ENCODE measurements at regions not wholly inside any gene's neighbourhood (a gene's known extent, or its start where the extent isn't known, plus 50 kb on each side); places are given as distances from the start of the nearest gene placed in this dataset.
A peak's percentile ranks its signal among the peaks of the same experiment; 100 is the strongest.

- Mint-ChIP-seq H3K4me1 (no peaks in the 10 kb centered on the region), H3K36me3 (no peaks in the 10 kb centered on the region), H3K27ac (no peak overlapping the region), H3K9me3 (peaks cover 0 to under 1% (median 0%) of the 10 kb centered on the region in 9 donors), H3K4me3 (no peak overlapping the region), H3K27me3 (peaks cover 5 to 26% (median 8%) of the 10 kb centered on the region in 5 donors)
- POLR2A ChIA-PET = no interaction called here
- no peak for DNase-seq
- ATAC-seq = no peak
Observed at GRCh38 chrX:20739038-20739745, 472.5 kb upstream of the RPS6KA3 start.

GRCh38 chrX:20729416-20729815, 462.7 kb upstream of the RPS6KA3 start:
- peaks cover 0 to 4% (median 0%) of the 10 kb centered on the region in 9 donors for H3K9me3 Mint-ChIP-seq
- no peaks in the 10 kb centered on the region for H3K4me1 Mint-ChIP-seq
- DNase-seq (no peak), ATAC-seq (no peak)
- no peak overlapping the region for H3K27ac Mint-ChIP-seq
- no peak overlapping the region for H3K4me3 Mint-ChIP-seq
- POLR2A ChIA-PET = no interaction called here
- H3K27me3 Mint-ChIP-seq = peaks cover 0 to 6% (median 0%) of the 10 kb centered on the region in 5 donors
- no peaks in the 10 kb centered on the region for H3K36me3 Mint-ChIP-seq

DNA sequence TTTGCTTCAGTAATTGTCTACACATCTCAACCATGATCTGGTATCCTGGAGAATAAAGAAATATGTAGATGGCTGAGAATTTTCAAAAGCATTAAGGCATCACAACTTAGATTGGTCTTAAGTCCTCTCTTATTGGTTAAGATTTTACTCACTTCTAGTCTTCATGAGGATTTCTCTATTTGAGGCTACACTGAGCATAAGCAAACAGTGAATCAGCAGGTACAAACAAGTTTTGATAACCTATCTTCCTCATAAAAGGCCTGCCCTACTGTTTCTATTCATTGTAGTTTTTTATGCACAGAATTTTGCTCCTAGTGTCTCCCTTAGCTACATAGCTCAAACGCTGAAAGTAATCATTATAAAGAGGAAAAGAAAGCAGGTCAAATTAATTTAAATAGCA, 460.7 kb upstream of the RPS6KA3 start:
- POLR2A ChIA-PET = no interaction called here
- ATAC-seq = no peak
- no peak for DNase-seq
- no peaks in the 10 kb centered on the region for H3K36me3 Mint-ChIP-seq
- H3K27ac Mint-ChIP-seq = no peak overlapping the region
- no peaks in the 10 kb centered on the region for H3K4me1 Mint-ChIP-seq
- H3K27me3 Mint-ChIP-seq = peaks cover 0 to 3% (median 0%) of the 10 kb centered on the region in 5 donors
- peaks cover 0 to 4% (median 0%) of the 10 kb centered on the region in 9 donors for H3K9me3 Mint-ChIP-seq
- H3K4me3 Mint-ChIP-seq = no peak overlapping the region

DNA sequence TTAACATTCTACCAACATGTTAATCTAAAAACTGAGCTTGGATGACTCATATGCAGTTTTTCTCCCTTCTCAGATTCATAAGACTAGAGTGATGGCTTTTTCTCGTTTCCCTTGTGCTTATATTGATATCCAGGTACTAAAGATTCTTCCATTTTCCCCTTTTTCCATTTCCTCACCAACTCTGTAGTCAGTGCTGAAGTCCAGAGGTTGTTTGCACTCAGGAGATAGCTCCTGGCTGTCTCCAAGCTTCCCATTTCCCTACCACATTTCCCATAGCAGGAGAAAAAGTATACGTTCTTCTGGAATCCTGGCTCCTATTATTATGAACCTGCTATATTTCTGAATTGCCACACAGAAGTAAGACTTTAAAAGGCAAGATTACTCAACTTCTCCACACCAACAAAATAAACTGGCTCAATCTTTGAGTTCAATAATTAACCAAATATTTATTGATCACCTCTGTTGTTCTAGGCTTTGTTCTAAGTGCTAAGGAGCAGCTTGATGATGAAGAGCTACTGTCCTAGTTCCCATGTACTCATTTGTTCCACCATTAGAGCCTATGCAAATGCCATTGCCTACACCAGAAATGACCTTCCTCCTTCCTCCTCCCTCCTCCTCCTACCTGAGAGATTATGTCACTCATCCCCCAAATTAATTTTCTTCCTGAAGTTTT, 454.4 kb upstream of the RPS6KA3 start:
- no peak for ATAC-seq
- Mint-ChIP-seq H3K27ac (no peak overlapping the region), H3K36me3 (peaks cover 0 to 5% (median 0%) of the 10 kb centered on the region in 3 donors), H3K9me3 (peaks cover 0 to 10% (median 1%) of the 10 kb centered on the region in 9 donors), H3K27me3 (peaks cover 0 to 13% (median 3%) of the 10 kb centered on the region in 5 donors), H3K4me3 (no peak overlapping the region), H3K4me1 (no peaks in the 10 kb centered on the region)
- POLR2A ChIA-PET = no interaction called here
- no peak for DNase-seq

DNA sequence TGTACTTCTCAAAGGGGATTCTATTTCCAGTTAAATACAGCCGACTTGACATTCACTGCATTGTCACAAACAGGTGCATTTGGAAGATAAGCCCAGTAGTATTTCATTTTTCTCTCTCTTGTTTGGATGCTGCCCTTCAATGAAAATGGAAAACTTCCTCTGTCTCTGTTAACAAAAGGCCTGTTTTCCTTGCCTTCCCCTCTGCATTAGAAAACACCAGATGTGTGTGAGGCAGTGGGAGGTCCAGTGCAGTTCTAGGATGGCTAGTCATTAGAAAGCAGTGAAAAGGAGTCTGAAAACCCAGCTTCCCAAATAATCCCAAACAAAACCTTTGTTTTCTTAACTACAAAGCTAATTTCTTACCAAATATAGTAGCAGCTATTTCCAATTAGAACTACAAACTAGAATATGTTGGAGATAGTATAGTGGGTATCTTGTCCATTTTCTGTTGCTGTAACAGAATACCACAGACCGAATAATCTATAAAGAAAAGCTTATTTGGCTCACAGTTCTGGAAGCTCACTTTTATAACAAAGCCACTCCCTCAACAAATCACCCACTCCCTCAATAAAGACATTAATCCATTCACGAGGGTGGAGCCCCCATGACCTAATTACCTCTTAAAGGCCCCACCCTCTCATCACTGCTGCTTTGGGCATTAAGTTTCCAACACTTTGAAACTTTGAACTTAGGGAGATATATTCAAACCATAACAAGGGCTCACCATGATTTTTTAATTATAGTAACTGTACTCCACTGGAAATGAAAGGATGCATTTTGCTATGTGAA, 452.1 kb upstream of the RPS6KA3 start:
- peaks cover 0 to 5% (median 0%) of the 10 kb centered on the region in 3 donors for H3K36me3 Mint-ChIP-seq
- DNase-seq = no peak
- ATAC-seq = no peak
- peaks cover 0 to 10% (median 0%) of the 10 kb centered on the region in 9 donors for H3K9me3 Mint-ChIP-seq
- peaks cover 0 to 17% (median 3%) of the 10 kb centered on the region in 5 donors for H3K27me3 Mint-ChIP-seq
- no peak overlapping the region for H3K4me3 Mint-ChIP-seq
- POLR2A ChIA-PET = no interaction called here
- no peak overlapping the region for H3K27ac Mint-ChIP-seq
- no peaks in the 10 kb centered on the region for H3K4me1 Mint-ChIP-seq

- H3K27ac Mint-ChIP-seq = peak overlapping the region in 1 of 10 donors; percentile 36
- H3K27me3 Mint-ChIP-seq = peaks cover 0 to 19% (median 0%) of the 10 kb centered on the region in 5 donors
- peaks cover 0 to 5% (median 0%) of the 10 kb centered on the region in 3 donors for H3K36me3 Mint-ChIP-seq
- POLR2A ChIA-PET = no interaction called here
- no peaks in the 10 kb centered on the region for H3K4me1 Mint-ChIP-seq
- H3K4me3 Mint-ChIP-seq = no peak overlapping the region
- H3K9me3 Mint-ChIP-seq = peaks cover 0 to 10% (median 0%) of the 10 kb centered on the region in 9 donors
- ATAC-seq (no peak), DNase-seq (no peak)
Observed at GRCh38 chrX:20715176-20715575, 448.5 kb upstream of the RPS6KA3 start.

GRCh38 chrX:20712811-20713210, 446.1 kb upstream of the RPS6KA3 start:
- Mint-ChIP-seq H3K4me1 (no peaks in the 10 kb centered on the region), H3K9me3 (peaks cover 0 to 18% (median 3%) of the 10 kb centered on the region in 9 donors), H3K36me3 (peaks cover 0 to 7% (median 0%) of the 10 kb centered on the region in 3 donors), H3K27ac (no peak overlapping the region), H3K4me3 (no peak overlapping the region), H3K27me3 (peaks cover 0 to 21% (median 0%) of the 10 kb centered on the region in 5 donors)
- POLR2A ChIA-PET = no interaction called here
- ATAC-seq = no peak
- DNase-seq = no peak

DNA sequence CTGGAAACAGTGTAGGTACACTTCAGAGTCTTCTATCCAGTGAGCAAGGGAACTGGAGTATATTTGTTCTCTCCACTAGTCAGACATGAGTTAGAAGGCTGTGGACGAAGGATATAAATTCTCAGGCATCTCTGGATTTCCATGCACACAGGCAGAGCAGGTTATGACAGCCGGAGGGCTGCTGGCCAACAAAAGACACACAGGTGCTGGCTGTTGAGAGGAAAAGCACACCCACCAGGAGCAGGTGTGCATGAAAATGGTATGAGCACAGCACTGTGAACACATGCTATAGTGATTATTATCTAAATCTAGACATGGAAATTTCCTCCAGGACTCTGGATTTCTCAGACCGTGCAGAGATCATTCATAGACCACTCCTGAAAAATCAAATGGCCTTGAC, 444.7 kb upstream of the RPS6KA3 start:
- peaks cover 0 to 17% (median 0%) of the 10 kb centered on the region in 9 donors for H3K9me3 Mint-ChIP-seq
- peaks cover 0 to 9% (median 0%) of the 10 kb centered on the region in 3 donors for H3K36me3 Mint-ChIP-seq
- no peak overlapping the region for H3K27ac Mint-ChIP-seq
- H3K4me3 Mint-ChIP-seq = no peak overlapping the region
- POLR2A ChIA-PET = no interaction called here
- no peaks in the 10 kb centered on the region for H3K4me1 Mint-ChIP-seq
- DNase-seq (no peak), ATAC-seq (no peak)
- peaks cover 0 to 21% (median 2%) of the 10 kb centered on the region in 5 donors for H3K27me3 Mint-ChIP-seq

GRCh38 chrX:20693078-20693477, 426.4 kb upstream of the RPS6KA3 start:
- no peaks in the 10 kb centered on the region for H3K4me1 Mint-ChIP-seq
- no peak overlapping the region for H3K4me3 Mint-ChIP-seq
- POLR2A ChIA-PET = no interaction called here
- DNase-seq (no peak), ATAC-seq (no peak)
- peaks cover 0 to 6% (median 0%) of the 10 kb centered on the region in 5 donors for H3K27me3 Mint-ChIP-seq
- H3K36me3 Mint-ChIP-seq = no peaks in the 10 kb centered on the region
- H3K27ac Mint-ChIP-seq = no peak overlapping the region
- H3K9me3 Mint-ChIP-seq = peaks cover 0 to 2% (median 0%) of the 10 kb centered on the region in 9 donors

- POLR2A ChIA-PET = no interaction called here
- Mint-ChIP-seq H3K27ac (no peak overlapping the region), H3K4me3 (no peak overlapping the region)
Observed at GRCh38 chrX:20686256-20686655, 419.5 kb upstream of the RPS6KA3 start.

GRCh38 chrX:20685652-20686051, 418.9 kb upstream of the RPS6KA3 start:
- Mint-ChIP-seq H3K4me1 (no peaks in the 10 kb centered on the region), H3K4me3 (no peak overlapping the region), H3K27ac (no peak overlapping the region), H3K27me3 (peaks cover 0 to 9% (median 1%) of the 10 kb centered on the region in 5 donors), H3K36me3 (no peaks in the 10 kb centered on the region), H3K9me3 (no peaks in the 10 kb centered on the region)
- POLR2A ChIA-PET = no interaction called here
- DNase-seq (no peak), ATAC-seq (no peak)

More at GRCh38 chrX:20686256-20686655, 419.5 kb upstream of the RPS6KA3 start:
- DNase-seq = no peak
- Mint-ChIP-seq H3K9me3 (no peaks in the 10 kb centered on the region), H3K4me1 (no peaks in the 10 kb centered on the region), H3K27me3 (peaks cover 0 to 9% (median 1%) of the 10 kb centered on the region in 5 donors), H3K36me3 (no peaks in the 10 kb centered on the region)
- ATAC-seq = no peak

GRCh38 chrX:20681683-20682082, 415.0 kb upstream of the RPS6KA3 start:
- POLR2A ChIA-PET = no interaction called here
- ATAC-seq (no peak), DNase-seq (no peak)
- H3K4me1 Mint-ChIP-seq = no peaks in the 10 kb centered on the region
- no peaks in the 10 kb centered on the region for H3K36me3 Mint-ChIP-seq
- no peak overlapping the region for H3K27ac Mint-ChIP-seq
- no peak overlapping the region for H3K4me3 Mint-ChIP-seq
- H3K9me3 Mint-ChIP-seq = peaks cover 0 to 2% (median 0%) of the 10 kb centered on the region in 9 donors
- peaks cover 0 to 6% (median 0%) of the 10 kb centered on the region in 5 donors for H3K27me3 Mint-ChIP-seq

GRCh38 chrX:20680998-20681397, 414.3 kb upstream of the RPS6KA3 start:
- H3K4me1 Mint-ChIP-seq = no peaks in the 10 kb centered on the region
- ATAC-seq (no peak), DNase-seq (no peak)
- peaks cover 0 to 6% (median 0%) of the 10 kb centered on the region in 5 donors for H3K27me3 Mint-ChIP-seq
- no peaks in the 10 kb centered on the region for H3K36me3 Mint-ChIP-seq
- no peak overlapping the region for H3K27ac Mint-ChIP-seq
- H3K4me3 Mint-ChIP-seq = no peak overlapping the region
- H3K9me3 Mint-ChIP-seq = peaks cover 0 to 2% (median 0%) of the 10 kb centered on the region in 9 donors
- POLR2A ChIA-PET = no interaction called here
